IPS-15b (cell line): ENCODE measurements at regions not wholly inside any gene's neighbourhood (a gene's known extent, or its start where the extent isn't known, plus 50 kb on each side); places are given as distances from the start of the nearest gene placed in this dataset.

ENCODE experiments used
- H3K27me3 ChIP-seq: one replicate; pipeline ENCODE4 v1.6.1; 2013; ENCODE audit warnings: low read length; ENCODE audit not compliant: control insufficient read depth, insufficient read depth
- H3K36me3 ChIP-seq: one replicate; pipeline ENCODE4 v1.6.1; 2013; ENCODE audit warnings: low read length; ENCODE audit not compliant: control insufficient read depth, insufficient read depth
- H3K4me1 ChIP-seq: one replicate; pipeline ENCODE4 v1.6.1; 2013; ENCODE audit warnings: mild to moderate bottlenecking, low read length; ENCODE audit not compliant: control insufficient read depth, insufficient read depth
- H3K4me3 ChIP-seq: one replicate; pipeline ENCODE4 v1.5.1; 2013; ENCODE audit warnings: low read depth, low read length
- H3K9ac ChIP-seq: one replicate; pipeline ENCODE4 v1.6.1; 2013; ENCODE audit warnings: low read depth, mild to moderate bottlenecking, low read length
- H3K9me3 ChIP-seq: one replicate; pipeline ENCODE4 v1.6.1; 2013; ENCODE audit warnings: mild to moderate bottlenecking, low read length; ENCODE audit not compliant: control insufficient read depth, insufficient read depth

DNA sequence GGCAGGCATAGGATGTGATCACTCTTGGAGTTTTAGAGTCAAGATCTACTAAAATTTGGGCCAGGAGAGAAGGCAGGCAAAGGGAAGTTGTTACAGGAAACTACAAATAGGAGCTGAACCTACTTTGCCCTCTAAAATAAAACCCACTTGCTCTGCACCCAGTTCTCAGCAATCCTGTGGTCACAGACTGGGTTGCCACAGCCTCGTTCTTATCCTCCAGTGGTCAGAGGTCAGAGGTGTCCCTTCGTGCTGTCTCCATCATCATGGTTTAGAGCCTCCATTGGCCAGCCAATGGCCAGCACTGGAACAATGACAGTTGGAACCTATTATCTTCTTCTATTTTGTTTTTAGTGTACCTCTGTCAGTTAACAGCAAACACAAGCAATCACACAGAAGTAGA is 90.7 kb upstream of the TNP1 start:
- no peaks in the 10 kb centered on the region for H3K9me3 ChIP-seq
- no peaks in the 10 kb centered on the region for H3K36me3 ChIP-seq
- H3K27me3 ChIP-seq: no peaks in the 10 kb centered on the region
- no peak overlapping the region for H3K9ac ChIP-seq
- no peaks in the 10 kb centered on the region for H3K4me1 ChIP-seq
- H3K4me3 ChIP-seq: no peak overlapping the region

DNA sequence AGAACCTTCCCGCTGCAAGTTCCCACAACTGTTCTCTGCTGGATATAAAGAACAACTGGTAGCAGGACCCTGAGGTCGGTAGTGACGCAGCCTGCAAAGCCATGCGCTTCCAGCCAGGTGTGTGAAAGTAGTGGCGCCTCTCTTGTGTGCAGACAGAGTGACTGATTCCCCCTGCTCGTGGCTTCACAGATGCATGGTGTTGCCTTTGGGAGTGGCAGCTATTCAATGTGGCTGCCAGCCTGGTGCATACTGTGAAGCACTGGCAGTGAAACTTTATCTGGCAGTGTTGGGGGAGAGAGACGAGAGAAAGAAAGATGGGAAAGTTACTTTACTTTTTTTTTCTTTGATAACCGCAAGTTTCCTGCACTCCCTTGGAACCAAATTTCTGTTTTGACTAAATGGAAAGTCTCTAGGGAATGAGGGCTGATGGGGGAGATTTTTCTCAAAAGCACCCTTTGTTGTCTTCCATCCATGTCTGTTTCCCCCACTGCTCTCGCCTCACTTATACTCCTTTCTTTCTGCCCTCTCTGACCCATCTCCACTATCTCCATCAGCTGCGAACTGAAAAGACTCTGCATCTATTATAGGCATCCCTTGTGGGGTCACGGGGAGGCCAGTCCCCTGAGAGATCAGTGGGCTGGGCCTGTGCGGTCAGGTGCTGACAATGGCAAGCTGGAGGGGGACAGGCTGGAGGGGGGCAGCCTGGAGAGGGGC is 90.0 kb upstream of the TNP1 start:
- H3K27me3 ChIP-seq: no peaks in the 10 kb centered on the region
- H3K9ac ChIP-seq: no peak overlapping the region
- no peaks in the 10 kb centered on the region for H3K9me3 ChIP-seq
- no peak overlapping the region for H3K4me3 ChIP-seq
- H3K4me1 ChIP-seq: no peaks in the 10 kb centered on the region
- no peaks in the 10 kb centered on the region for H3K36me3 ChIP-seq

GRCh38 chr2:216947055-216947454 is 87.2 kb upstream of the TNP1 start:
- H3K4me1 ChIP-seq: no peaks in the 10 kb centered on the region
- H3K9ac ChIP-seq: no peak overlapping the region
- H3K27me3 ChIP-seq: no peaks in the 10 kb centered on the region
- H3K4me3 ChIP-seq: no peak overlapping the region
- H3K36me3 ChIP-seq: no peaks in the 10 kb centered on the region
- H3K9me3 ChIP-seq: no peaks in the 10 kb centered on the region

DNA sequence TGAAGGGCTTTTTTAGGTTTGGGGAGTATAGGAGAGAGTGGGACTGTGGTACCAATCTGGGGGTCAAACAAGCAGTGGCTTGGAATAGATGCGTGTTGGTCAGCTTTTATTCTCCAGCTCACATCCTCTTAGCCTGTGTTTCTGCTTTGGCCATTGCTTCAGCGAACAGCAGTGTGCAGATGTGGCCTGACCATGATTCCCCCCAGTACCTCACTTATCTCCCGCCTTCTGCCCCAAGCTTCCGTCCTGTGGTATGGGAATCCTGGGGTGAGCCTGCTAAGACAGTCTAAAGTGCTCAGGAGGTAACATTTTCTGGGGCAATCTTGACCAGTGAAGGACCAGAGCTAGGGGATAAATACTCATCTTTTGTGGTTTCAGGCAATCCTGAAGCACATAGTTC is 84.9 kb upstream of the TNP1 start:
- Histone ChIP-seq H3K36me3 (no peaks in the 10 kb centered on the region), H3K27me3 (no peaks in the 10 kb centered on the region), H3K4me3 (no peak overlapping the region), H3K9me3 (no peaks in the 10 kb centered on the region), H3K4me1 (no peaks in the 10 kb centered on the region), H3K9ac (no peak overlapping the region)

DNA sequence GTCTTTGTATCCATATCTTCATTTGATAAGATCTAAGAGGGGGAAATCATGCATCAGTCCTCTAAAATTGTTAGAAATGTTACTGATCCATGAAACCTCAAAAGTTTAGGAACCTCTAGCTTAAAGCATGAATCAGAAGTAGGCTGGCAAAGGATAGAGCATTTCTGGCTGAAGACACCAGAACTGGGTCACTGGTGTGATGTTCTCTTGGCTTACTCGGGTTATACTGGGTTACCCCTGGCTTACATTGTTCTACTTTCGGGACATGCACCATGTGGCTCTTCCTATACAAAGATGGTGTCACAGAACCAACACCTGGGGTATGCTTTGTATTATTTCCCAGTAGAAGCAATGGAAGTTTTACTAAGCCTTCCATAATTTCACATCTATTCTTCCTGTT is 83.2 kb upstream of the TNP1 start:
- no peaks in the 10 kb centered on the region for H3K27me3 ChIP-seq

DNA sequence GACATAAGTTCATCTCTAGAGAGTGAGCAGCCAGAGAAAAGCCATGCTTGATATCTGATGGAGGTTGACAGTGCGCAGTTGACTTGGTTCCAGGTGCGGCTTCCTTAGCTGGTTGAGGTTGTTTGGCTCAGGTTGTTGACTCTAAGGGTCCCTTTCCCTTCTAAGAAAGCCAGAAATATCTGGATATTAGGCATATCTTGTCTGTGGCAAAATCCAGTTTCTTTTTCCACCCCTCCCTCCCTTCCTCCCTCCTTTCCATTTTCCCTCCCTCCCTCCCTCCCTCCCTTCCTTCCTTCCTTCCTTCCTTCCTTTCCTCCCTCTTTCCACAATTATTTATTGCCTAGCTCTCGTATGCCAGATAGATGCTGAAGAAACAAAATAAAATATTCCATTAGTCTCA is 82.6 kb upstream of the TNP1 start:
- Histone ChIP-seq H3K9ac (no peak overlapping the region), H3K4me3 (no peak overlapping the region), H3K36me3 (no peaks in the 10 kb centered on the region), H3K9me3 (no peaks in the 10 kb centered on the region), H3K27me3 (no peaks in the 10 kb centered on the region), H3K4me1 (no peaks in the 10 kb centered on the region)

More for the DNA sequence above, 83.2 kb upstream of the TNP1 start:
- no peaks in the 10 kb centered on the region for H3K36me3 ChIP-seq
- no peaks in the 10 kb centered on the region for H3K9me3 ChIP-seq
- no peak overlapping the region for H3K9ac ChIP-seq
- no peaks in the 10 kb centered on the region for H3K4me1 ChIP-seq
- no peak overlapping the region for H3K4me3 ChIP-seq

GRCh38 chr2:216942016-216942415 is 82.2 kb upstream of the TNP1 start:
- H3K9me3 ChIP-seq: no peaks in the 10 kb centered on the region
- no peak overlapping the region for H3K9ac ChIP-seq
- no peaks in the 10 kb centered on the region for H3K27me3 ChIP-seq
- H3K36me3 ChIP-seq: no peaks in the 10 kb centered on the region
- H3K4me3 ChIP-seq: no peak overlapping the region
- no peaks in the 10 kb centered on the region for H3K4me1 ChIP-seq

GRCh38 chr2:216936954-216937357 is 77.1 kb upstream of the TNP1 start:
- H3K9me3 ChIP-seq: no peaks in the 10 kb centered on the region
- no peak overlapping the region for H3K4me3 ChIP-seq
- no peak overlapping the region for H3K9ac ChIP-seq
- no peaks in the 10 kb centered on the region for H3K4me1 ChIP-seq
- H3K27me3 ChIP-seq: no peaks in the 10 kb centered on the region
- no peaks in the 10 kb centered on the region for H3K36me3 ChIP-seq

GRCh38 chr2:216934623-216935022 is 74.8 kb upstream of the TNP1 start:
- H3K4me1 ChIP-seq: no peaks in the 10 kb centered on the region

DNA sequence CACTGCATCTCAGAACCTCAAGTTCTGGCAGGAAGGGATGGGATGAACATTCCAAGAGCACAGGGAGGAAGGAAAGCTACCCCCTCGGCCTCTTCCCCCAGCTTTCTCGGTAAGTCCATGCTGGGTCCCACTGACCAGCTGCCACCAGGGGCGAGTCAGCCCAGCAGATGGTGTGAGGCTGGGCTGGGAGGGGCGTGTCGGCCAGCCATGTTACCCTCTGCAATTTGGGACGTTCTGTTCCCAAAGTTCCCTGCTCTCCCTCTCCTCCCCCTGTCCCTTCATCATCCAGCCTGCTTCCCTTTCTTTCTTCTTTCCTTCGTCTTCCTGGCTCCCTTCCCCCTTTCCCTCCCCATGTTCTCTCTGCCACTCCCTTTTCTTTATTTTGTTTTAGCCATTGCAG is 74.3 kb upstream of the TNP1 start:
- H3K27me3 ChIP-seq: no peaks in the 10 kb centered on the region
- H3K9ac ChIP-seq: no peak overlapping the region

More at GRCh38 chr2:216934623-216935022, 74.8 kb upstream of the TNP1 start:
- Histone ChIP-seq H3K4me3 (no peak overlapping the region), H3K27me3 (no peaks in the 10 kb centered on the region), H3K9me3 (no peaks in the 10 kb centered on the region), H3K36me3 (no peaks in the 10 kb centered on the region), H3K9ac (no peak overlapping the region)

GRCh38 chr2:216932863-216933548 is 73.1 kb upstream of the TNP1 start:
- no peak overlapping the region for H3K9ac ChIP-seq
- no peaks in the 10 kb centered on the region for H3K9me3 ChIP-seq
- H3K27me3 ChIP-seq: no peaks in the 10 kb centered on the region
- H3K4me1 ChIP-seq: no peaks in the 10 kb centered on the region
- no peak overlapping the region for H3K4me3 ChIP-seq
- H3K36me3 ChIP-seq: no peaks in the 10 kb centered on the region

More for the DNA sequence above, 74.3 kb upstream of the TNP1 start:
- Histone ChIP-seq H3K4me1 (no peaks in the 10 kb centered on the region), H3K9me3 (no peaks in the 10 kb centered on the region), H3K4me3 (no peak overlapping the region), H3K36me3 (no peaks in the 10 kb centered on the region)

GRCh38 chr2:216932113-216932862 is 72.4 kb upstream of the TNP1 start:
- Histone ChIP-seq H3K4me3 (no peak overlapping the region), H3K36me3 (no peaks in the 10 kb centered on the region), H3K9me3 (no peaks in the 10 kb centered on the region), H3K9ac (no peak overlapping the region), H3K4me1 (no peaks in the 10 kb centered on the region), H3K27me3 (no peaks in the 10 kb centered on the region)
